Stimulated activated CD4-positive, alpha-beta T cell treated with anti-CD3 and anti-CD28 coated beads, Interleukin-12 subunit alpha, Interleukin-12 subunit beta, amount 100 ng/mL, for 48 hours (primary cell): ENCODE measurements at regions not wholly inside any gene's neighbourhood (a gene's known extent, or its start where the extent isn't known, plus 50 kb on each side); places are given as distances from the start of the nearest gene placed in this dataset.

ENCODE experiments used
- DNase-seq, 3 donors: peaks; one replicate each; pipeline ENCODE4 v3.0.0-alpha.2; 2020; ENCODE audit warnings: low read depth in 2 of 3, low spot score in 1 of 3

GRCh38 chr20:58092353-58092752 is 136.1 kb downstream of the ANKRD60 start:
- DNase-seq: no peak

GRCh38 chr20:58091810-58092209 is 136.6 kb downstream of the ANKRD60 start:
- no peak for DNase-seq

- DNase-seq: no peak
Measured at GRCh38 chr20:58090161-58090560, 138.3 kb downstream of the ANKRD60 start.

GRCh38 chr20:58088625-58089024 is 139.8 kb downstream of the ANKRD60 start:
- no peak for DNase-seq

- DNase-seq: no peak
Measured at GRCh38 chr20:58088105-58088504, 140.3 kb downstream of the ANKRD60 start.

- DNase-seq: no peak
Measured at GRCh38 chr20:58087562-58087858, 140.9 kb downstream of the ANKRD60 start.

- peak in 2 of 3 donors; percentile 1 to 2 for DNase-seq
Measured at GRCh38 chr20:58086763-58087561, 141.5 kb downstream of the ANKRD60 start.

- DNase-seq: no peak
Measured at GRCh38 chr20:58084966-58085365, 143.5 kb downstream of the ANKRD60 start.

- DNase-seq: no peak
Measured at GRCh38 chr20:58084566-58084965, 143.9 kb downstream of the ANKRD60 start.

- DNase-seq: no peak
Measured at GRCh38 chr20:58081846-58082245, 146.6 kb downstream of the ANKRD60 start.

- no peak for DNase-seq
Measured at GRCh38 chr20:58078741-58079522, 149.5 kb downstream of the ANKRD60 start.

- no peak for DNase-seq
Measured at GRCh38 chr20:58077282-58077681, 151.2 kb downstream of the ANKRD60 start.

GRCh38 chr20:58076405-58076804 is 152.0 kb downstream of the ANKRD60 start:
- no peak for DNase-seq

- no peak for DNase-seq
Measured at GRCh38 chr20:58075586-58076345, 152.7 kb downstream of the ANKRD60 start.

GRCh38 chr20:58073945-58074856 is 154.3 kb downstream of the ANKRD60 start:
- no peak for DNase-seq

GRCh38 chr20:58072695-58073671 is 155.5 kb downstream of the ANKRD60 start:
- DNase-seq: no peak

- no peak for DNase-seq
Measured at GRCh38 chr20:58071991-58072390, 156.5 kb downstream of the ANKRD60 start.

- DNase-seq: no peak
Measured at GRCh38 chr20:58071298-58071697, 157.2 kb downstream of the ANKRD60 start.

- no peak for DNase-seq
Measured at GRCh38 chr20:58070664-58071196, 157.7 kb downstream of the ANKRD60 start.
